Smooth muscle cell (in vitro differentiated cells): ENCODE measurements at regions not wholly inside any gene's neighbourhood (a gene's known extent, or its start where the extent isn't known, plus 50 kb on each side); places are given as distances from the start of the nearest gene placed in this dataset.

Source experiments
- DNase-seq: peaks from one replicate; lab custom pipeline; 2025; ENCODE audit not compliant: unreplicated experiment; lab: John Stamatoyannopoulos, UW
- H2AFZ ChIP-seq: fragments of 200-600 bp; sonication (generic); 2 replicates; pipeline ENCODE4 v1.6.0; 2016; ENCODE audit warnings: antibody characterized with exemption, low read depth, mild to moderate bottlenecking
- H3F3A ChIP-seq: fragments of 200-600 bp; sonication (generic); 2 replicates; pipeline ENCODE4 v1.6.0; 2017; ENCODE audit warnings: antibody characterized with exemption, low read depth
- H3K27ac ChIP-seq: fragments of 200-600 bp; sonication (generic); 2 replicates; pipeline ENCODE4 v1.5.1; 2016; ENCODE audit warnings: low read depth, mild to moderate bottlenecking
- H3K27me3 ChIP-seq: fragments of 200-600 bp; sonication (generic); 2 replicates; pipeline ENCODE4 v1.6.1; 2016; ENCODE audit warnings: low read depth, mild to moderate bottlenecking
- H3K36me3 ChIP-seq: fragments of 200-600 bp; sonication (generic); 2 replicates; pipeline ENCODE4 v1.5.1; 2016; ENCODE audit warnings: low read depth
- H3K4me1 ChIP-seq: fragments of 200-600 bp; sonication (generic); 2 replicates; pipeline ENCODE4 v1.5.1; 2016; ENCODE audit warnings: low read depth
- H3K4me2 ChIP-seq: fragments of 200-600 bp; sonication (generic); 2 replicates; pipeline ENCODE4 v1.6.0; 2016; ENCODE audit warnings: mild to moderate bottlenecking
- H3K4me3 ChIP-seq: fragments of 200-600 bp; sonication (generic); 2 replicates; pipeline ENCODE4 v1.5.1; 2016; ENCODE audit warnings: mild to moderate bottlenecking
- H3K79me2 ChIP-seq: fragments of 200-600 bp; sonication (generic); 2 replicates; pipeline ENCODE4 v1.6.0; 2016; ENCODE audit warnings: low read depth, mild to moderate bottlenecking
- H3K9ac ChIP-seq: fragments of 200-600 bp; sonication (generic); 2 replicates; pipeline ENCODE4 v1.6.0; 2016; ENCODE audit warnings: low read depth
- H3K9me3 ChIP-seq: fragments of 200-600 bp; sonication (generic); replicated peaks from 2 replicates; pipeline ENCODE4 v1.5.1; 2016; ENCODE audit warnings: low read depth
- H4K20me1 ChIP-seq: fragments of 200-600 bp; sonication (generic); 2 replicates; pipeline ENCODE4 v1.6.0; 2016; ENCODE audit warnings: low read depth
- CTCF ChIP-seq: fragments of 200-600 bp; sonication (generic); IDR thresholded peaks from 2 replicates; pipeline ENCODE4 v1.5.1; 2017; ENCODE audit warnings: borderline replicate concordance, mild to moderate bottlenecking, antibody characterized with exemption; ENCODE audit not compliant: insufficient read depth, poor library complexity, severe bottlenecking
- WGBS: methylation state at CpG from one replicate; pipeline ENCODE4 v1.1.7; 2016; ENCODE audit warnings: low lambda C conversion rate; 5-methylcytosine and 5-hydroxymethylcytosine counted together

GRCh38 chr7:10910447-10910846 lies 63.2 kb upstream of the PHF14 start:
- DNase-seq, result no peak
- Histone ChIP-seq H3K9ac (no peak overlapping the region), H3K36me3 (no peaks in the 10 kb centered on the region), H3K79me2 (no peaks in the 10 kb centered on the region), H3F3A (no peaks in the 10 kb centered on the region), H2AFZ (no peak overlapping the region), H3K27ac (no peak overlapping the region), H3K27me3 (no peaks in the 10 kb centered on the region), H3K4me2 (no peak overlapping the region), H4K20me1 (no peaks in the 10 kb centered on the region), H3K9me3 (no peaks in the 10 kb centered on the region), H3K4me3 (no peak overlapping the region), H3K4me1 (no peaks in the 10 kb centered on the region)
- 92% methylated on average over 2 of the region's 2 CpGs for WGBS
- TF ChIP-seq CTCF, result no peak

- Histone ChIP-seq H3F3A (no peaks in the 10 kb centered on the region), H4K20me1 (no peaks in the 10 kb centered on the region), H3K36me3 (no peaks in the 10 kb centered on the region), H3K4me1 (no peaks in the 10 kb centered on the region), H3K4me2 (no peak overlapping the region), H3K9ac (no peak overlapping the region), H3K4me3 (no peak overlapping the region), H3K79me2 (no peaks in the 10 kb centered on the region), H2AFZ (no peak overlapping the region), H3K9me3 (no peaks in the 10 kb centered on the region), H3K27ac (no peak overlapping the region), H3K27me3 (no peaks in the 10 kb centered on the region)
- DNase-seq, result no peak
- no peak for TF ChIP-seq CTCF
- 85% methylated on average over 1 of the region's 1 CpG for WGBS
These were observed 61.6 kb upstream of the PHF14 start for GRCh38 chr7:10912077-10912476.

GRCh38 chr7:10913457-10913856 lies 60.2 kb upstream of the PHF14 start:
- Histone ChIP-seq H3K36me3 (no peaks in the 10 kb centered on the region), H3K79me2 (no peaks in the 10 kb centered on the region), H3K4me1 (no peaks in the 10 kb centered on the region), H3K4me2 (no peak overlapping the region), H3K27me3 (no peaks in the 10 kb centered on the region), H3K9ac (no peak overlapping the region), H3K4me3 (no peak overlapping the region), H4K20me1 (no peaks in the 10 kb centered on the region), H2AFZ (no peak overlapping the region), H3K27ac (no peak overlapping the region), H3K9me3 (no peaks in the 10 kb centered on the region), H3F3A (no peaks in the 10 kb centered on the region)
- 61% methylated on average over 2 of the region's 2 CpGs for WGBS
- no peak for TF ChIP-seq CTCF
- DNase-seq, result no peak

GRCh38 chr7:10918093-10918590 lies 55.5 kb upstream of the PHF14 start:
- Histone ChIP-seq H3K79me2 (no peaks in the 10 kb centered on the region), H3K9me3 (no peaks in the 10 kb centered on the region), H3K27ac (no peak overlapping the region), H4K20me1 (no peaks in the 10 kb centered on the region), H3K27me3 (no peaks in the 10 kb centered on the region), H3K36me3 (no peaks in the 10 kb centered on the region), H3K4me3 (no peak overlapping the region), H3K9ac (no peak overlapping the region), H3F3A (no peaks in the 10 kb centered on the region), H3K4me2 (no peak overlapping the region), H2AFZ (no peak overlapping the region), H3K4me1 (no peaks in the 10 kb centered on the region)
- no peak for TF ChIP-seq CTCF
- WGBS, result 46% methylated on average over 4 of the region's 4 CpGs
- no peak for DNase-seq
